ENCODE measurements at regions not wholly inside any gene's neighbourhood (a gene's known extent, or its start where the extent isn't known, plus 50 kb on each side); places are given as distances from the start of the nearest gene placed in this dataset.

- TF ChIP-seq SMARCE1 (IDR thresholded peaks at IDR 0.05), result no peak
- no peak for TF ChIP-seq MAX (CRISPR knock-in tag; IDR thresholded peaks at IDR 0.05)
- TF ChIP-seq POLR2AphosphoS5 (IDR thresholded peaks at IDR 0.05; ENCODE audit: control insufficient read depth, insufficient read depth, low read depth, low read length), result no peak
- no peak for TF ChIP-seq HNRNPL (IDR thresholded peaks at IDR 0.05; ENCODE audit: low read depth, low read length)
- TF ChIP-seq, protein P1, sequence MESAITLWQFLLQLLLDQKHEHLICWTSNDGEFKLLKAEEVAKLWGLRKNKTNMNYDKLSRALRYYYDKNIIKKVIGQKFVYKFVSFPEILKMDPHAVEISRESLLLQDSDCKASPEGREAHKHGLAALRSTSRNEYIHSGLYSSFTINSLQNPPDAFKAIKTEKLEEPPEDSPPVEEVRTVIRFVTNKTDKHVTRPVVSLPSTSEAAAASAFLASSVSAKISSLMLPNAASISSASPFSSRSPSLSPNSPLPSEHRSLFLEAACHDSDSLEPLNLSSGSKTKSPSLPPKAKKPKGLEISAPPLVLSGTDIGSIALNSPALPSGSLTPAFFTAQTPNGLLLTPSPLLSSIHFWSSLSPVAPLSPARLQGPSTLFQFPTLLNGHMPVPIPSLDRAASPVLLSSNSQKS (CRISPR knock-in tag; IDR thresholded peaks at IDR 0.05), result no peak
Observed at GRCh38 chr2:129191530-129191929, 787.9 kb upstream of the RAB6C start.
